ENCODE measurements at regions not wholly inside any gene's neighbourhood (a gene's known extent, or its start where the extent isn't known, plus 50 kb on each side); places are given as distances from the start of the nearest gene placed in this dataset.
"Not testable (repeated sequence)": the region's sequence is repeated elsewhere in the genome, so short reads cannot be mapped to it uniquely, and the experiment has no call there.

GRCh38 chr14:100427166-100427565, 104.0 kb downstream of the SLC25A47 start:
- H3K9ac ChIP-seq (ENCODE audit: insufficient read depth in 1 of 2, low read length in 2 of 2) = no peak overlapping the region
- no peaks in the 10 kb centered on the region for H3K36me3 ChIP-seq (ENCODE audit: control insufficient read depth in 4 of 4, insufficient read depth in 4 of 4, low read length in 4 of 4)
- H3K4me1 ChIP-seq (ENCODE audit: control insufficient read depth in 5 of 5, insufficient read depth in 5 of 5, low read length in 5 of 5) = peaks cover 0 to 11% (median 0%) of the 10 kb centered on the region in 5 donors
- no peak for DNase-seq
- no peak overlapping the region for H3K4me3 ChIP-seq
- H3K9me3 ChIP-seq (ENCODE audit: control insufficient read depth in 4 of 4, insufficient read depth in 3 of 4, low read length in 3 of 4) = no peaks in the 10 kb centered on the region
- WGBS, 2 donors = 87 to 95% methylated on average over 6 of the region's 6 CpGs
- no peak overlapping the region for H3K27ac ChIP-seq (ENCODE audit: low read depth in 1 of 2, low read length in 1 of 2)
- ATAC-seq (ENCODE audit: insufficient read depth, low FRiP score) = no peak
- no peaks in the 10 kb centered on the region for H3K27me3 ChIP-seq (ENCODE audit: control insufficient read depth in 3 of 3, insufficient read depth in 3 of 3, low read length in 2 of 3)
- no peak for TF ChIP-seq CTCF (IDR thresholded peaks at IDR 0.05; ENCODE audit: control extremely low read depth, extremely low read depth)

GRCh38 chr14:100428727-100429126, 105.6 kb downstream of the SLC25A47 start:
- Histone ChIP-seq H3K4me3 (no peak overlapping the region), H3K9ac (ENCODE audit: insufficient read depth in 1 of 2, low read length in 2 of 2) (no peak overlapping the region), H3K36me3 (ENCODE audit: control insufficient read depth in 4 of 4, insufficient read depth in 4 of 4, low read length in 4 of 4) (no peaks in the 10 kb centered on the region), H3K9me3 (ENCODE audit: control insufficient read depth in 4 of 4, insufficient read depth in 3 of 4, low read length in 3 of 4) (no peaks in the 10 kb centered on the region), H3K27ac (ENCODE audit: low read depth in 1 of 2, low read length in 1 of 2) (no peak overlapping the region), H3K27me3 (ENCODE audit: control insufficient read depth in 3 of 3, insufficient read depth in 3 of 3, low read length in 2 of 3) (no peaks in the 10 kb centered on the region), H3K4me1 (ENCODE audit: control insufficient read depth in 5 of 5, insufficient read depth in 5 of 5, low read length in 5 of 5) (peaks cover 0 to 9% (median 0%) of the 10 kb centered on the region in 5 donors)
- 87 to 90% methylated on average over 9 of the region's 9 CpGs for WGBS, 2 donors
- no peak for TF ChIP-seq CTCF (IDR thresholded peaks at IDR 0.05; ENCODE audit: control extremely low read depth, extremely low read depth)
- no peak for DNase-seq
- no peak for ATAC-seq (ENCODE audit: insufficient read depth, low FRiP score)

GRCh38 chr14:100429537-100429936, 106.4 kb downstream of the SLC25A47 start:
- Histone ChIP-seq H3K9me3 (ENCODE audit: control insufficient read depth in 4 of 4, insufficient read depth in 3 of 4, low read length in 3 of 4) (no peaks in the 10 kb centered on the region), H3K4me3 (no peak overlapping the region), H3K9ac (ENCODE audit: insufficient read depth in 1 of 2, low read length in 2 of 2) (no peak overlapping the region), H3K36me3 (ENCODE audit: control insufficient read depth in 4 of 4, insufficient read depth in 4 of 4, low read length in 4 of 4) (no peaks in the 10 kb centered on the region), H3K27me3 (ENCODE audit: control insufficient read depth in 3 of 3, insufficient read depth in 3 of 3, low read length in 2 of 3) (no peaks in the 10 kb centered on the region), H3K4me1 (ENCODE audit: control insufficient read depth in 5 of 5, insufficient read depth in 5 of 5, low read length in 5 of 5) (peaks cover 0 to 9% (median 0%) of the 10 kb centered on the region in 5 donors), H3K27ac (ENCODE audit: low read depth in 1 of 2, low read length in 1 of 2) (no peak overlapping the region)
- 92 to 95% methylated on average over 3 of the region's 3 CpGs for WGBS, 2 donors
- no peak for DNase-seq
- no peak for ATAC-seq (ENCODE audit: insufficient read depth, low FRiP score)
- no peak for TF ChIP-seq CTCF (IDR thresholded peaks at IDR 0.05; ENCODE audit: control extremely low read depth, extremely low read depth)

GRCh38 chr14:100430571-100430970, 107.4 kb downstream of the SLC25A47 start:
- 95% methylated on average over 11 of the region's 11 CpGs for WGBS, 2 donors
- Histone ChIP-seq H3K27me3 (ENCODE audit: control insufficient read depth in 3 of 3, insufficient read depth in 3 of 3, low read length in 2 of 3) (no peaks in the 10 kb centered on the region), H3K4me1 (ENCODE audit: control insufficient read depth in 5 of 5, insufficient read depth in 5 of 5, low read length in 5 of 5) (peaks cover 0 to 8% (median under 1%) of the 10 kb centered on the region in 5 donors), H3K4me3 (no peak overlapping the region), H3K9me3 (ENCODE audit: control insufficient read depth in 4 of 4, insufficient read depth in 3 of 4, low read length in 3 of 4) (no peaks in the 10 kb centered on the region), H3K27ac (ENCODE audit: low read depth in 1 of 2, low read length in 1 of 2) (no peak overlapping the region), H3K9ac (ENCODE audit: insufficient read depth in 1 of 2, low read length in 2 of 2) (no peak overlapping the region), H3K36me3 (ENCODE audit: control insufficient read depth in 4 of 4, insufficient read depth in 4 of 4, low read length in 4 of 4) (no peaks in the 10 kb centered on the region)
- no peak for DNase-seq
- no peak for TF ChIP-seq CTCF (IDR thresholded peaks at IDR 0.05; ENCODE audit: control extremely low read depth, extremely low read depth)
- ATAC-seq (ENCODE audit: insufficient read depth, low FRiP score) = no peak

GRCh38 chr14:100431461-100431860, 108.3 kb downstream of the SLC25A47 start:
- H3K27me3 ChIP-seq (ENCODE audit: control insufficient read depth in 3 of 3, insufficient read depth in 3 of 3, low read length in 2 of 3); H3K9me3 ChIP-seq (ENCODE audit: control insufficient read depth in 4 of 4, insufficient read depth in 3 of 4, low read length in 3 of 4); ATAC-seq (ENCODE audit: insufficient read depth, low FRiP score); H3K27ac ChIP-seq (ENCODE audit: low read depth in 1 of 2, low read length in 1 of 2); H3K9ac ChIP-seq (ENCODE audit: insufficient read depth in 1 of 2, low read length in 2 of 2); DNase-seq; H3K36me3 ChIP-seq (ENCODE audit: control insufficient read depth in 4 of 4, insufficient read depth in 4 of 4, low read length in 4 of 4); H3K4me3 ChIP-seq: not testable (repeated sequence)
- peaks cover 0 to 12% (median 9%) of the 10 kb centered on the region in 5 donors for H3K4me1 ChIP-seq (ENCODE audit: control insufficient read depth in 5 of 5, insufficient read depth in 5 of 5, low read length in 5 of 5)
- 91 to 98% methylated on average over 4 of the region's 4 CpGs for WGBS, 2 donors

Measured in lung (tissue), 11 donors.